Prostate gland (tissue), 2 donors: ENCODE measurements at regions not wholly inside any gene's neighbourhood (a gene's known extent, or its start where the extent isn't known, plus 50 kb on each side); places are given as distances from the start of the nearest gene placed in this dataset.

Experiments
- CTCF ChIP-seq, 4 experiments: fragments of 200-600 bp in 2 of 4; fragments of 450-650 bp in 2 of 4; sonication (generic) in 2 of 4; IDR thresholded peaks; 1 replicate in 3 of 4; 2 replicates in 1 of 4; pipeline ENCODE4 v1.5.1; 2016 to 2019; ENCODE audit warnings: antibody characterized with exemption in 4 of 4, mild to moderate bottlenecking in 2 of 4, moderate library complexity in 2 of 4
- POLR2A ChIP-seq: fragments of 450-650 bp; IDR thresholded peaks from one replicate; pipeline ENCODE4 v1.6.1; 2016; ENCODE audit warnings: antibody characterized with exemption, mild to moderate bottlenecking
- POLR2AphosphoS5 ChIP-seq: sonication (generic); formaldehyde crosslinking; IDR thresholded peaks from one replicate; pipeline ENCODE4 v1.6.1; 2017; ENCODE audit warnings: antibody characterized with exemption

DNA sequence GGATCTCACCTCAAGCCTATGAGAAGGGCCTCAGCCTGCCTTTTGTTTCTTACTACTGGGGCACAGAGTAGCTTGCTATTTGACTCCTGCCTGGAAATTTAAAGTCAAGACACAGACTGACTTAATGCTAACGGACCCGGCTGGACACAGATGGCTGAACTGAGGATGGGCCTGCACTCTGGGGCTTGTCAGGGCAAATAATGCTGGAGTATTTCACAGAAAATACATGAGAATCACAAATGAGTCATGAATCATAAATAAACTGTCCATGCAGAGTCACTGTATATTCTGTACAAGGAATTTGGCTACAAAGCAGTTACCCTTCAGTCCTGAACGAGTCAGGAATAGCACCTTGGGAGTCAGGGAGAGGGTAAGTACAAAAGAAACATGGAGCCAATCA, 683.2 kb upstream of the FOXG1 start:
- TF ChIP-seq POLR2A (no peak), POLR2AphosphoS5 (no peak), CTCF (IDR thresholded peaks at IDR 0.05) (no peak)
